ENCODE measurements at regions not wholly inside any gene's neighbourhood (a gene's known extent, or its start where the extent isn't known, plus 50 kb on each side); places are given as distances from the start of the nearest gene placed in this dataset.

GRCh38 chr1:212226467-212226866, 58.7 kb upstream of the PPP2R5A start:
- no peak for DNase-seq (ENCODE audit: insufficient read length, low spot score, missing footprints)
- no peaks in the 10 kb centered on the region for H3K27me3 ChIP-seq (ENCODE audit: insufficient read depth, low read length)
- TF ChIP-seq CTCF (IDR thresholded peaks at IDR 0.05; ENCODE audit: extremely low read depth, low read depth, low read length) = no peak

DNA sequence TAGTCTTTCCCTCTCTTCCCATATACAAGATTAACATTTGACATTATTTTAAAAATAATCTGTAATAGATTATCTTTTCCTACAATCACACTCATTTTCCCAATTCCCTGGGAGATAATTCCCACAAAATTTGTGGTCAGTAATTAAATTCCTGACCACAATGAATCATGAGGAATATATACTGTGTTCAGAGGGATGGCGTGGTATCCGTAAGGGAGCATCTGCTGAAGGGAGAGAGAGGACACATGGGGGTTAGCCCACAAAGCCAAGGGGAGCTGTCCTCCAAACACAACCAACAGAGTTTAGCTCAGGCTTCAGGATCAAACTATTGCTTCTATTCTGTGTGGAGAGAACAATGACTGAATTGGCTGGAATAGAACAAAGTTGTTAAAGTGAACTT, 57.1 kb upstream of the PPP2R5A start:
- no peak for TF ChIP-seq CTCF (IDR thresholded peaks at IDR 0.05; ENCODE audit: extremely low read depth, low read depth, low read length)
- H3K9me3 ChIP-seq (ENCODE audit: low read depth, low read length) = no peaks in the 10 kb centered on the region
- H3K4me3 ChIP-seq (ENCODE audit: insufficient read depth, low read length) = no peak overlapping the region
- H2AFZ ChIP-seq (ENCODE audit: low read length) = no peak overlapping the region
- H4K20me1 ChIP-seq (ENCODE audit: insufficient read depth, low read length) = no peaks in the 10 kb centered on the region
- H3K4me2 ChIP-seq (ENCODE audit: insufficient read depth, low read length) = no peak overlapping the region
- H3K4me1 ChIP-seq (ENCODE audit: insufficient read depth, low read length) = peaks cover 9% of the 10 kb centered on the region
- H3K79me2 ChIP-seq (ENCODE audit: insufficient read depth, low read length) = no peaks in the 10 kb centered on the region
- DNase-seq (ENCODE audit: insufficient read length, low spot score, missing footprints) = no peak
- H3K27ac ChIP-seq (ENCODE audit: low read depth, low read length) = no peak overlapping the region
- H3K27me3 ChIP-seq (ENCODE audit: insufficient read depth, low read length) = no peaks in the 10 kb centered on the region
- no peaks in the 10 kb centered on the region for H3K36me3 ChIP-seq (ENCODE audit: insufficient read depth, low read length)

More at GRCh38 chr1:212226467-212226866, 58.7 kb upstream of the PPP2R5A start:
- peaks cover 9% of the 10 kb centered on the region for H3K4me1 ChIP-seq (ENCODE audit: insufficient read depth, low read length)
- no peak overlapping the region for H3K4me2 ChIP-seq (ENCODE audit: insufficient read depth, low read length)
- H3K27ac ChIP-seq (ENCODE audit: low read depth, low read length) = no peak overlapping the region
- no peaks in the 10 kb centered on the region for H3K79me2 ChIP-seq (ENCODE audit: insufficient read depth, low read length)
- H4K20me1 ChIP-seq (ENCODE audit: insufficient read depth, low read length) = no peaks in the 10 kb centered on the region
- no peak overlapping the region for H3K4me3 ChIP-seq (ENCODE audit: insufficient read depth, low read length)
- no peaks in the 10 kb centered on the region for H3K36me3 ChIP-seq (ENCODE audit: insufficient read depth, low read length)
- H3K9me3 ChIP-seq (ENCODE audit: low read depth, low read length) = no peaks in the 10 kb centered on the region
- H2AFZ ChIP-seq (ENCODE audit: low read length) = no peak overlapping the region

- no peak overlapping the region for H3K4me2 ChIP-seq (ENCODE audit: insufficient read depth, low read length)
Observed at GRCh38 chr1:212228591-212229119, 56.6 kb upstream of the PPP2R5A start.

DNA sequence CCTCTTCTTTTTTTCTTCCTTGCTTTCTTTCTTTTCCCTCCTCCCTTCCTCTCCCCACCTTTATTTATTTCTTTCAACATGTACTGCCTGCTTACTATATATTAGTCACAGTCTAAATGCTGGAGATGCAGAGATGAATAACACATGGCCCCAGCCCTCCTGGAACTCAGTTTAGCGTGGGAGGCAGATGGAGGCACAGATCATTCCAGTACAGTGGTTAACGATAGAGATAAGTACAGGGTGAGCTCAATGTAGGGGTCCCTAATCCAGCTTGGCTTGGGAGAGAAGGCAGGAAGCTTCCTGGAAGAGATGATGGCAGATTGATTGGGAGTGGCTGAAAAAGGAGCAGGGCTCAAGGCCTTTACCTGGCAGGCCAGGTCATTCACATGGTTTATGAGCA, 55.6 kb upstream of the PPP2R5A start:
- H3K79me2 ChIP-seq (ENCODE audit: insufficient read depth, low read length) = no peaks in the 10 kb centered on the region
- H2AFZ ChIP-seq (ENCODE audit: low read length) = no peak overlapping the region
- no peaks in the 10 kb centered on the region for H3K36me3 ChIP-seq (ENCODE audit: insufficient read depth, low read length)
- H3K27ac ChIP-seq (ENCODE audit: low read depth, low read length) = no peak overlapping the region
- peaks cover 14% of the 10 kb centered on the region for H3K4me1 ChIP-seq (ENCODE audit: insufficient read depth, low read length)
- H4K20me1 ChIP-seq (ENCODE audit: insufficient read depth, low read length) = no peaks in the 10 kb centered on the region
- H3K4me2 ChIP-seq (ENCODE audit: insufficient read depth, low read length) = peak overlapping the region; percentile 57
- DNase-seq (ENCODE audit: insufficient read length, low spot score, missing footprints) = no peak
- no peaks in the 10 kb centered on the region for H3K27me3 ChIP-seq (ENCODE audit: insufficient read depth, low read length)
- no peak overlapping the region for H3K4me3 ChIP-seq (ENCODE audit: insufficient read depth, low read length)
- H3K9me3 ChIP-seq (ENCODE audit: low read depth, low read length) = no peaks in the 10 kb centered on the region
- no peak for TF ChIP-seq CTCF (IDR thresholded peaks at IDR 0.05; ENCODE audit: extremely low read depth, low read depth, low read length)

More at GRCh38 chr1:212228591-212229119, 56.6 kb upstream of the PPP2R5A start:
- H3K4me1 ChIP-seq (ENCODE audit: insufficient read depth, low read length) = peaks cover 9% of the 10 kb centered on the region
- H3K79me2 ChIP-seq (ENCODE audit: insufficient read depth, low read length) = no peaks in the 10 kb centered on the region
- no peak for TF ChIP-seq CTCF (IDR thresholded peaks at IDR 0.05; ENCODE audit: extremely low read depth, low read depth, low read length)
- DNase-seq (ENCODE audit: insufficient read length, low spot score, missing footprints) = no peak
- no peak overlapping the region for H3K4me3 ChIP-seq (ENCODE audit: insufficient read depth, low read length)
- H4K20me1 ChIP-seq (ENCODE audit: insufficient read depth, low read length) = no peaks in the 10 kb centered on the region
- no peak overlapping the region for H2AFZ ChIP-seq (ENCODE audit: low read length)
- H3K36me3 ChIP-seq (ENCODE audit: insufficient read depth, low read length) = no peaks in the 10 kb centered on the region
- no peaks in the 10 kb centered on the region for H3K9me3 ChIP-seq (ENCODE audit: low read depth, low read length)
- no peaks in the 10 kb centered on the region for H3K27me3 ChIP-seq (ENCODE audit: insufficient read depth, low read length)
- no peak overlapping the region for H3K27ac ChIP-seq (ENCODE audit: low read depth, low read length)
